Endothelial cell of umbilical vein (primary cell): ENCODE measurements at regions not wholly inside any gene's neighbourhood (a gene's known extent, or its start where the extent isn't known, plus 50 kb on each side); places are given as distances from the start of the nearest gene placed in this dataset.

Experiments
- EZH2 ChIP-seq: IDR thresholded peaks from 2 replicates; pipeline ENCODE4 v1.6.1; 2012; ENCODE audit warnings: borderline replicate concordance, low read depth, mild to moderate bottlenecking, moderate library complexity, low read length, inconsistent platforms; ENCODE audit not compliant: severe bottlenecking
- FOS ChIP-seq: IDR thresholded peaks from 2 replicates; pipeline ENCODE4 v1.6.1; 2011; ENCODE audit warnings: mild to moderate bottlenecking, low read length, moderate library complexity, borderline replicate concordance; ENCODE audit not compliant: insufficient read depth
- TF ChIP-seq, protein P1 (sequence below), 2 donors: IDR thresholded peaks; 1 replicate in 1 of 2; 2 replicates in 1 of 2; pipeline ENCODE4 v1.5.1; 2011; ENCODE audit warnings: low read length in 2 of 2, mild to moderate bottlenecking in 2 of 2, moderate library complexity in 2 of 2, control low read depth in 1 of 2, inconsistent platforms in 1 of 2, low read depth in 1 of 2; ENCODE audit not compliant: insufficient read depth in 1 of 2; ENCODE audit errors: extremely low read depth in 1 of 2

GRCh38 chr20:11845340-11845739, 72.4 kb upstream of the BTBD3 start:
- TF ChIP-seq, protein P1, sequence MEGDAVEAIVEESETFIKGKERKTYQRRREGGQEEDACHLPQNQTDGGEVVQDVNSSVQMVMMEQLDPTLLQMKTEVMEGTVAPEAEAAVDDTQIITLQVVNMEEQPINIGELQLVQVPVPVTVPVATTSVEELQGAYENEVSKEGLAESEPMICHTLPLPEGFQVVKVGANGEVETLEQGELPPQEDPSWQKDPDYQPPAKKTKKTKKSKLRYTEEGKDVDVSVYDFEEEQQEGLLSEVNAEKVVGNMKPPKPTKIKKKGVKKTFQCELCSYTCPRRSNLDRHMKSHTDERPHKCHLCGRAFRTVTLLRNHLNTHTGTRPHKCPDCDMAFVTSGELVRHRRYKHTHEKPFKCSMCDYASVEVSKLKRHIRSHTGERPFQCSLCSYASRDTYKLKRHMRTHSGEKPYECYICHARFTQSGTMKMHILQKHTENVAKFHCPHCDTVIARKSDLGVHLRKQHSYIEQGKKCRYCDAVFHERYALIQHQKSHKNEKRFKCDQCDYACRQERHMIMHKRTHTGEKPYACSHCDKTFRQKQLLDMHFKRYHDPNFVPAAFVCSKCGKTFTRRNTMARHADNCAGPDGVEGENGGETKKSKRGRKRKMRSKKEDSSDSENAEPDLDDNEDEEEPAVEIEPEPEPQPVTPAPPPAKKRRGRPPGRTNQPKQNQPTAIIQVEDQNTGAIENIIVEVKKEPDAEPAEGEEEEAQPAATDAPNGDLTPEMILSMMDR (IDR thresholded peaks at IDR 0.05; ENCODE audit: extremely low read depth in 1 of 2, insufficient read depth in 1 of 2, low read depth in 1 of 2, low read length in 2 of 2) = no peak
- TF ChIP-seq EZH2 (no peak), FOS (no peak)
